Ovary (tissue), 7 donors: ENCODE measurements at regions not wholly inside any gene's neighbourhood (a gene's known extent, or its start where the extent isn't known, plus 50 kb on each side); places are given as distances from the start of the nearest gene placed in this dataset.

Experiments
- DNase-seq, 5 donors: peaks; one replicate each; pipeline ENCODE4 v3.0.0-alpha.2; 2019 to 2020
- H3K27ac ChIP-seq, 2 donors: fragments of 200-600 bp; one replicate each; pipeline versions ENCODE4 v1.5.1 to v1.8.0; 2019 to 2022
- H3K27me3 ChIP-seq: fragments of 200-600 bp; one replicate; pipeline ENCODE4 v1.8.0; 2022
- H3K36me3 ChIP-seq: fragments of 200-600 bp; sonication (generic); one replicate; pipeline ENCODE4 v1.5.1; 2019
- H3K4me1 ChIP-seq: one replicate; pipeline ENCODE4 v1.8.1; 2013; ENCODE audit warnings: mild to moderate bottlenecking, moderate library complexity; ENCODE audit not compliant: insufficient read depth
- H3K4me3 ChIP-seq: fragments of 200-600 bp; sonication (generic); one replicate; pipeline ENCODE4 v1.5.1; 2017
- H3K9me3 ChIP-seq, 2 donors: fragments of 200-600 bp in 1 of 2; sonication (generic) in 1 of 2; one replicate each; pipeline versions ENCODE4 v1.5.1 to v1.8.1; 2013 to 2019; ENCODE audit warnings: mild to moderate bottlenecking in 1 of 2, moderate library complexity in 1 of 2
- CTCF ChIP-seq, 3 donors: fragments of 450-650 bp in 2 of 3; fragments of 200-600 bp in 1 of 3; IDR thresholded peaks; one replicate each; pipeline versions ENCODE4 v1.5.1 to v1.8.0; 2016 to 2022; ENCODE audit warnings: antibody characterized with exemption in 3 of 3, mild to moderate bottlenecking in 1 of 3
- EP300 ChIP-seq: sonication (generic); formaldehyde crosslinking; IDR thresholded peaks from one replicate; pipeline ENCODE4 v1.6.1; 2017; ENCODE audit warnings: antibody characterized with exemption
- POLR2A ChIP-seq: fragments of 450-650 bp; IDR thresholded peaks from one replicate; pipeline ENCODE4 v1.6.1; 2017; ENCODE audit warnings: antibody characterized with exemption, mild to moderate bottlenecking, moderate library complexity
- WGBS, 3 donors: extraction: QIAGEN DNeasy Blood & Tissue Kit in 1 of 3; methylation state at CpG; one replicate each; pipeline versions ENCODE4 v1.1.5 to v1.1.7; 2013 to 2017; 5-methylcytosine and 5-hydroxymethylcytosine counted together
- intact Hi-C, 4 donors: fragments of 100-400 bp; cut with DNase I; formaldehyde crosslinking; loops; one replicate each; pipeline versions ENCODE4 v1.11.0 to v1.15.1; 2022 to 2023
- donor health status: DM: no; HTN: no; CAD: no; lungs with moderate emphysema.
- donor health status: DM: no; HTN: no; CAD: no.
- donor health status: Bipolar disorder and iron deficiency.
- donor health status: DM: no; HTN: no; CAD: no.
- donor health status: DM: yes; HTN: yes; CAD: no.

DNA sequence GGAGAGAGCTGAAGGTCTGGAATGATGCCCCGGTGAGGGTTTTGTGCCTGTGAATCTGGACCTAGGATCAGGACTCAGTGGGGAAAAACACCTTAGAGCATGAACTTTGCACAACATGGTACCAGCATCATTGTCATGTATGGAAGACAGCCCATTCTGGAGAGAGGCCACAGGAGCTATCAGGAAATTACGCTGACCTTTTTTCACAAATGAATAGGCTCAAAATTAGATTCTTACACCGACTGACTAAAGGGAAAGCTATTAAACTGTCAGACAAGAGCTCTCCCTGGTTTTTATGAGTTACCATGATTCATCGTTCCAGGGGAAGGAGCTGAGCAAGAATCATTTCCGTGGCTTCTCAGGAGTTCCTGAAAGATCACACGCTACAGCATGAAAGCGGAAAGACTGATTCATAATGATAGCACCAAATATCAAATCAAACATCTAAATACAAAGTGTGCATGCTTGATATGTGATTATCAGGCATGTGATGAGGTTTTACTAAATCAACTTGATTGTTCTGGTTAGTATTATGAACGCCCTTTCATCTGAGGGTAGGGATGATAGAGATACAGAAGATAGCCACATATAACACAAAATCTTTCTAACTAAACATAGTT, 224.9 kb upstream of the SMLR1 start:
- intact Hi-C loops, result loop anchor here in 1 of 4 donors (10.0 kb wide), 1 partner anchor 237 kb away; the partner anchor contains the start of gene TMEM200A

DNA sequence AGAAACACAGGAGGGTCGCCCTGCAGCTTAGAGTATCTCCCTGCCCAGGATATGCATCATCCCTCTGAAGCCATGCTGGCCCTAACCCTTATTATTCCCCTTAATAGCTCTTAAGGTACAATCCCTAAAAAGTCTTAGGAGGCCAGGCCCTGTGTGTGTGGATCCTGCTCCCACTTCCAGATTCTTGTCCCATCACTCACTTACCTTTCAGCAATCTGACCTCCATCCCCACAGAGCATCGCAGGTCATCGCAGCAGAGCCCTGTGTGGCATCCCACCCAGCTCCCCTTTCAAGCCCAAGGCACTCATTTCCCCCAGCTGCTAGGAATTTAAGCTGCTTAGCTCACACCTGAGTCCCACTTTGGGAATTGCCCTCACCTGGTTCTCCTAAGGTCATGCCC, 223.8 kb upstream of the SMLR1 start:
- no peaks in the 10 kb centered on the region for H3K9me3 ChIP-seq
- no peak overlapping the region for H3K4me3 ChIP-seq
- H3K4me1 ChIP-seq, result peaks cover 4% of the 10 kb centered on the region
- WGBS, 3 donors, result 97 to 100% (median 97%) methylated on average over 3 of the region's 3 CpGs
- H3K27me3 ChIP-seq, result no peaks in the 10 kb centered on the region
- TF ChIP-seq POLR2A (no peak), EP300 (no peak), CTCF (IDR thresholded peaks at IDR 0.05) (no peak)
- DNase-seq, result no peak
- H3K27ac ChIP-seq, result no peak overlapping the region
- H3K36me3 ChIP-seq, result no peaks in the 10 kb centered on the region
- intact Hi-C loops, result loop anchor here in 1 of 4 donors (10.0 kb wide), 1 partner anchor 239 kb away; the partner anchor contains the start of gene TMEM200A

More for the DNA sequence above, 224.9 kb upstream of the SMLR1 start:
- Histone ChIP-seq H3K36me3 (no peaks in the 10 kb centered on the region), H3K4me3 (no peak overlapping the region), H3K4me1 (peaks cover 4% of the 10 kb centered on the region), H3K27ac (no peak overlapping the region), H3K27me3 (no peaks in the 10 kb centered on the region), H3K9me3 (no peaks in the 10 kb centered on the region)
- DNase-seq, result no peak
- TF ChIP-seq EP300 (no peak), POLR2A (no peak), CTCF (IDR thresholded peaks at IDR 0.05) (no peak)
- 52 to 66% (median 61%) methylated on average over 8 of the region's 8 CpGs for WGBS, 3 donors

- Histone ChIP-seq H3K36me3 (no peaks in the 10 kb centered on the region), H3K27me3 (no peaks in the 10 kb centered on the region), H3K4me3 (no peak overlapping the region), H3K27ac (peak overlapping the region in 1 of 2 donors; percentile 20), H3K9me3 (no peaks in the 10 kb centered on the region), H3K4me1 (peaks cover 4% of the 10 kb centered on the region)
- WGBS, 3 donors, result 16 to 28% (median 24%) methylated on average over 2 of the region's 2 CpGs
- TF ChIP-seq CTCF (IDR thresholded peaks at IDR 0.05) (no peak), POLR2A (no peak), EP300 (no peak)
- intact Hi-C loops, result loop anchor here in 1 of 4 donors (10.0 kb wide), 1 partner anchor 240 kb away; the partner anchor contains the start of gene TMEM200A
- peak in 1 of 5 donors; percentile 12 for DNase-seq
Measured at GRCh38 chr6:130604841-130605399, 222.3 kb upstream of the SMLR1 start.

DNA sequence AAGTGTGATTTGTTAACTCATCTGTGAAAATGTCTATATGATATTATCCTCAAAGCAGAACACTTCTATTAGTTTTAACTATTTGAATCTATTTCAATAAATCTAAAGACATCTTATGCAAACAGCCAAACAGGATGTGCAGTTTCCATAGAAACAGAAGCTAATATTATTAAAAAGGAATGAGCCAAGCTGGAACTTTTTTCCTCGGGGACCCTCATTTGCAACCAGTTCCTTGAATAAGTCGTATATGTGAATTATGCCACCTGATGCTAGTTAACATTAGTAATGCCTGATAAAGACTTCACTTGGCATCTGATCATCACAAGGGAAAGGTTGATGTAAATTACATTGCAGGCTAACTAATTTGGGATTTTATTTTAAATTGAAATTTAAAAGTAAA, 216.9 kb upstream of the SMLR1 start:
- DNase-seq, result no peak
- intact Hi-C loops, result no loop called here
- no peak overlapping the region for H3K4me3 ChIP-seq
- H3K36me3 ChIP-seq, result no peaks in the 10 kb centered on the region
- TF ChIP-seq POLR2A, result no peak
- WGBS, 3 donors, result 36 to 44% (median 39%) methylated on average over 2 of the region's 2 CpGs
- H3K4me1 ChIP-seq, result no peaks in the 10 kb centered on the region
- no peaks in the 10 kb centered on the region for H3K27me3 ChIP-seq
- H3K9me3 ChIP-seq, result no peaks in the 10 kb centered on the region
- no peak overlapping the region for H3K27ac ChIP-seq

- Histone ChIP-seq H3K27ac (no peak overlapping the region), H3K4me3 (no peak overlapping the region), H3K9me3 (no peaks in the 10 kb centered on the region), H3K4me1 (no peaks in the 10 kb centered on the region), H3K36me3 (no peaks in the 10 kb centered on the region), H3K27me3 (no peaks in the 10 kb centered on the region)
- 85 to 88% (median 85%) methylated on average over 7 of the region's 7 CpGs for WGBS, 3 donors
- TF ChIP-seq POLR2A, result no peak
- no peak for TF ChIP-seq EP300
- no peak for TF ChIP-seq CTCF (IDR thresholded peaks at IDR 0.05)
- DNase-seq, result no peak
- intact Hi-C loops, result no loop called here
Measured at GRCh38 chr6:130611366-130611765, 215.8 kb upstream of the SMLR1 start.
